ENCODE measurements at regions not wholly inside any gene's neighbourhood (a gene's known extent, or its start where the extent isn't known, plus 50 kb on each side); places are given as distances from the start of the nearest gene placed in this dataset.

DNA sequence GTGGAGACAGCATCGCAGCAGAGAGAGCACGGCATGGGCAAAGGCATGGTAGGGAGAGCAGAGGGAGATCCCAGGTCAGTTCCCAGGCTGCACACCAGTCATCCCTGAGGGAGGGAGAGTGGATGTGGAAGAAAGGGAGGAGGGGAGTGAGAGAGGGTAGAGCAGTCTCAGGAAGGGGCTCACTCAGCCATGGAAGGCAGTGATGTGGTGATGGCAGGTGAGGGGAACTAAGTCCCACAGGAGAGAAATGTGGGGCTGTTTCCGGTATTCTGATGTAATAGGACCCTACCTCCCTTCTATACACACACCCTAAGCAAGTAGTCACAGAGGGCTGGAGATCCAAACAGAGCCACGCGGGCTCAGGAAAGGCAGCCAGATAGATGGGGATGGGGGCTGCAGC, 500.3 kb upstream of the CDH11 start:
- TF ChIP-seq CTCF (IDR thresholded peaks at IDR 0.05; ENCODE audit: insufficient read depth, low read depth, low read length) (no peak), EZH2 (IDR thresholded peaks at IDR 0.05; ENCODE audit: insufficient read depth, low read length) (no peak)
